Peyer's patch (tissue), 4 donors: ENCODE measurements at regions not wholly inside any gene's neighbourhood (a gene's known extent, or its start where the extent isn't known, plus 50 kb on each side); places are given as distances from the start of the nearest gene placed in this dataset.

ENCODE experiments used
- CTCF ChIP-seq, 6 experiments: fragments of 450-650 bp in 4 of 6; fragments of 200-600 bp in 2 of 6; sonication (generic) in 1 of 6; IDR thresholded peaks; one replicate each; pipeline ENCODE4 v1.5.1; 2017 to 2019; ENCODE audit warnings: antibody characterized with exemption in 6 of 6, mild to moderate bottlenecking in 3 of 6, moderate library complexity in 1 of 6
- POLR2A ChIP-seq, 2 donors: fragments of 450-650 bp; IDR thresholded peaks; one replicate each; pipeline ENCODE4 v1.5.1; 2017; ENCODE audit warnings: antibody characterized with exemption in 2 of 2, mild to moderate bottlenecking in 2 of 2, moderate library complexity in 2 of 2

- TF ChIP-seq CTCF (IDR thresholded peaks at IDR 0.05) (no peak), POLR2A (IDR thresholded peaks at IDR 0.05) (no peak)
Observed at GRCh38 chr7:46026741-46027140, 105.7 kb upstream of the IGFBP3 start.
